NCI-H2196 (cell line): ENCODE measurements at regions not wholly inside any gene's neighbourhood (a gene's known extent, or its start where the extent isn't known, plus 50 kb on each side); places are given as distances from the start of the nearest gene placed in this dataset.

Experiments
- DNase-seq: peaks from one replicate; lab custom pipeline; 2025; ENCODE audit not compliant: unreplicated experiment; lab: John Stamatoyannopoulos, UW

DNA sequence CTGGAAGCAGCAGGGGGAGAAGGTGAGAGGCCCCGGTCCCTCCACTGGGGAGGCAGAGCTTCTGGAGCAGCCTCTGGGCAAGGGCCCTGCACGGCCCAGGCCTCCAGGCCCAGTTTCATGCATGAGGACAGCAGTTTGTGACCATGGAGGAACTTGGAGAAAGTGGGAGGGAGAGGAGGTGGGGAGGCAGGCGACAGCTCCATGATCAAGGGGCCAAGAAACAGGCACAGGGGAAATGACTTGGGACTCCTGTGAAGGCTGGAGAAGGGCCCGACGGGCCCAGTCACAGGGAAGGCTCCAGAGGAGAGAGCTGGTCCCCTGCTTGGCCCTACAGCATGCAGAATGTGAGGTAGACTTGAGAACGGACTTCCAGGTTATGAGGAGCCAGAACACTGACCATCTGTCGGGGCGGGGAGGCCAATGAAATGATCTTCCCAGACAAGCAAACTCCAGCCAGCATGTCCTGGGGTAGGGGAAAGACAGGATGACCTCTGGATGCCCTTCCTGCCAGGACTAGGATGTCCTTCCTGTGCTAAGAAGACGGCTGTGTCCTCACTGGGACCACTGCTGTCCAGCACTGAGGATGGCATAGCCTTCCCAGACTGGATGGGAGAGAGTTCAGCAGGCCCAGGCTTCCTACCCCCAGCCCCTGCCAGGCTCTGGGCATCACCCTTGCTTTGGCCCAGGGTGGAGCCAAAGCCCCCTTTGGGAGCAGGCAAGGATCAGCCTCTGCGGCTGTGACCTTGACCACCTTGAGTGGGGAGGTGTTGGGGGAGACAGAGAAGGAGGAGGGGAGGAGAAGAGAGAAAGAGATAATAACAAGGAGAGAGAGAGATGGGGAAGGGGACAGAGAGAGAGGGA lies 548.2 kb downstream of the PTPRU start:
- DNase-seq: no peak

- DNase-seq: no peak
These were observed 547.4 kb downstream of the PTPRU start for GRCh38 chr1:29783508-29784275.

DNA sequence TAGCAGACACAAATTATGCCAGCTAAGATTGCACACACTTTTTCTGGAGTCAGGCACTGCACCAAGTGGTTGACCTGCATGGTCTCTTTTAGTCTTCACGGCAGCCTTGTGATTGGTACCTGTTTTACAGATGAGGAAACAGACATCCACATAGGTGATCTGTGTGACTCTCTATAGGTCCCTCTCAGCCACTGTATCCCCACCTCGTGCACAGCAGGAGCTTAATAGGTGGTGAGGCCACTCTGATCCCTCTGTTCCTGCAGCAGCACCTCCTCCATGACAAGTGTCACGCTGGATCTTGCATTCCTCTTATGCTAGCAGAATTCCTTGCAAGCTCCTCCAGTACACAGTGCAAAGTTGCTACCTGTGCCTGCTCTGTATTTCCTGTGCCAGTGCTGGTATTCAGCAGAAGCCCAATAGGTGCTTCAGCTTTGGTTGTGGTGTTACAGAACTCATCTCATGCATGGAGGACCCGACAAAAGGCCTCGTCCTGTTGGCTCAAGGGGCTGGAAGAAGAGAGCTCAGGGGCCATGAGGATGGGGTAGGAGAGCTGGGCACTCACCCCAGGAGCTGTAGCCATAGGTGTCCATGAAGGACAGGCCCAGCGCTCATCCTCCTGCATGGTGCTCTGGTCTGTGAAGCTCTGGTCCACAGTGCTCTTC lies 546.7 kb downstream of the PTPRU start:
- DNase-seq: no peak

GRCh38 chr1:29779146-29779545 lies 542.8 kb downstream of the PTPRU start:
- no peak for DNase-seq

DNA sequence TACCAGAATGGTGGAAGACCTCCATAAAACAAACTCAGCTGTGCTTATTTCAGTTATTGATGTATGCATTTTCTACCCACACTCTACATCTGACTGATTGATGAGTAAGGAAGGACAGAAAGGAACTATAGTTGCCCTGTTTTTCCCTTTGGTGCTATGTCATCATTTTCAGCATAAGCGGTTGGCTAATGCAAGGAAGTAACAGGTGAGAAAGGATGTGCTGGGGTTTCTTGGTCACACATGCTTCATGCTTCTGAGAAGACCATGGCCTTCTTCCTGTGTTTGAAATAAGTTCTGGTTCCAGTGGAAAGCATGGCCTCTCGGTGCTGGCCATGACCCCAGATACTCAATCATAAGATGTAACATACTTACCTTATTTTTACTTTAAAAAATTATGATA lies 541.2 kb downstream of the PTPRU start:
- no peak for DNase-seq

GRCh38 chr1:29774355-29774754 lies 538.0 kb downstream of the PTPRU start:
- DNase-seq: no peak

DNA sequence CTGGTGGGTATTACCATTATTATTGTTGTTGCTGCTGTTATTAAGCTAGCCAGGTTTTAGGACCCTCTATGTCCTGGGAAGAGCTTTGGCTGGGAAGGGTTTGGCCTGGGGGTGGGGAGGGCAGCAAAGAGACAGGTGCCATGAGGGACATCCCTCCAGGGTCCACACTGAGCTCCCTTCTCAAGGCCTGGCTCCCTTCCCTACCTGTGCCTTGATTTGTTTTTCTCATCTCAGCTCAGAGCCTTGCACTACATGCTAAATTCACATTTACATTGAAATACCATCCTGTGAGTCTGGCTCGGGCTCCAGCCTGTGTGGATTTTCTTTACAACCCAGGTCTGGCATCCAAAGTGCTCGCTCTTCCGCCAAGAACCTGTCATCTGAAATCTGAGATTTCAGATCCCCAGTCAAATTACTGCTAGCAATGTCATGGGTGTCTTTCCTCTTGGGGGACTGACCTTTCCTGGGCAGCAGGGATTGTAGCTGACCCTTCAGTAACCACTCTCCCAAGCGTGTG lies 536.3 kb downstream of the PTPRU start:
- no peak for DNase-seq

GRCh38 chr1:29767769-29768425 lies 531.6 kb downstream of the PTPRU start:
- DNase-seq: no peak

DNA sequence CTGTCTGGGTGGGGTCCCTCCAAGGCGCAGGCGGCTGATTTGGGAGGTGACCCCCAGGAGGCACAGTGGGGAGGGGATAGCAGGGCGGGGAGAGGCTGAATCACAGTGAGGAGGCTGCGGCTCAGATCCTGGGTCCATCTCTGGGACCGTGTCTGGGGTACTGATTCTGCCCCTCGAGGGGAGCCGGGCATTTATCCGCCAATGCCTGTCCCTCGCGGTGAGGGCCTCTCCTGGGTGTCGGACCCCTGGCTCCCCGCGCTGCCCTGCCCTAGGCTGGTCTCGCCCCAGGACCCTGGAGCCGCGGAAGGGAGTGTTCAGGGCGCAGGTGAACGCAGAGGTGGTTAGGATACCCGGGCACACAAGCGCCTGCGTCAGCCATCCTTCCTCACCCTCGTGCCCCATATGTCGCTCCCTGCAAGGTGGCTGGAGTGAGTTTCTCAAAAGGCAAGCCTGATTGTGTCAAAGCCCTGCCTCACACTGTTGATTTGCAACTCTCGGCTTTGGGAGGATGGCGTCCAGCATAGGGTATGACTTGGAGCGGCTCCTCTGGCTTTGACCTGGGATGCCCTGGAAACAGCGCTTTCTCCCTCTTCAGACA lies 530.9 kb downstream of the PTPRU start:
- no peak for DNase-seq

- no peak for DNase-seq
These were observed 526.3 kb downstream of the PTPRU start for GRCh38 chr1:29762635-29763034.

- no peak for DNase-seq
These were observed 525.0 kb downstream of the PTPRU start for GRCh38 chr1:29761159-29761928.

GRCh38 chr1:29760067-29760564 lies 523.8 kb downstream of the PTPRU start:
- DNase-seq: no peak

DNA sequence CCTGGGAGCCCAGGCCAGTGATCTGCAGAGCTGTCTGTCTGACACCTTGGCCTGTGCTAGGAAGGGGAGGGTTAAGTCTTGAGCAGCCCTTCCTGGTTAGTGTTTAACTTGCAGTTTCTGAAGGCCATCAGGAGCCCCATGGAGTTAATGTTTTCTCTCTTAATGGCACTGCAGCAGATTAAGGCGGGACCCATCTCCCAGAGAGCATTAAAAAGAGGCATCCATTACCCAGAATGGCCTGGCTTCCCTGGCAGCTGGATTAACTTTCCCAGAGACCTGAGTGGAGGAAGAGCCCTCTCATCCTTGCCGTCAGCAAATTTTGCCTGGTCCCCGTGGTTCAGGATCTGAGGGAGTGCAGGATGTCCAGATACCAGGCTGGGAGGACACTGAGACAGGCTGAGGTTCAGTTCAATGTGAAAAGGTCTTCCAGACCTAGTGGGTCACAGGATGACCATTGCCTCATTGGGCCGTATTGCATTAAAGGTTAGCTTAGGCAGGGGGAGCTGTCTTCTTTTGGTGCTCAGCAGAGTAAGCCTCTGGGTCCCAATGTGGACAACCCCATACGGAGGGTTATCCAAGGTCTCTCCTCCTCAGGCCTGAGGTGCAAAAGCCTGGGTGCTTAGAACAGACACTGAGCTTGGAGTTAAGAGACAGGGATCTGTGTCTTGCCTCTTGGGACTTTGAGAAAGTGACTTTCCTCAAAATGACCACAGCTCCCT lies 522.6 kb downstream of the PTPRU start:
- no peak for DNase-seq

DNA sequence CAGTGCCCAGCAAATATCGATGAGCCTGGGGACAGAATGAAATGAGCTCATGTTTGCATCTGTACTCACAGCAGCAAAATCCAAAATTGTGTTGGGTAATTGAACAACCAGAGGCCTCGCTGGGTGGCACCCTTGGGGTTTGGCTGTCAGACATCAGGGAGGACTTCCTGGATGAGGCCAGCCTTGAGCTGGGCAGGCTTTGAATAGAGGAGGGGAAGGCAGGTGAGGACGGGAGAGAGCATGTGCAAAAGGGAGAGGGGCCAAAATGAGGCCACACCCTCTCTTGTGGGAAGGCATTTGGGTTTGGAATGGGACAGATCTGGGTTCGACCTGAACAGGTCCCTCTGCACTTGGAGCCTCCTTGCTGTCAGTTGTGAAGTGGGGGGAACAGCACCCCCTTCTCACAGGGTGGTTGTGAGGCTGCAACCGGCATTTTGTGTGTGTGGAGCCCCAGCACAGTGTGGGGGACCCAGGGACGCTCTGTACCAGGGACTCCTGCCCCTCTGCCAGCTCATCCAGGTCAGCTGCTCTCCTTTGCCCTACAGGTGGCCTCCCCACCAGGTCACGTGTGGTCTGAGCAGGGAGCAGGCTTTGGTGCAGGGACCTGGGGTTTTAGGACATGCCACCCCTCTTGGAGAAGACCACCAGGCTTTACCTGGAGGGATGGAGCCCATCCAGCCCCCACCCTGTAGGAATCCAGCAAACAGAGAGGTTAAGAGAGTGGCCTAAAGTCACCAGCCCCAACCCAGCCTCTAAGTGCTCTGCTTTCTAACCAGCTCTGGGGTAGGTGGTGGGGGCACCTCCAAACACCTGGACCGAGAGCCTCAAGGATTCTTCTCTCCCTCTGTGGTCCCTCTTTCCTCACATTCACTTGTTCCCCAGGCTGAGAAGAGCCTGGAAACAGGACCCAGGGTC lies 521.8 kb downstream of the PTPRU start:
- DNase-seq: no peak

DNA sequence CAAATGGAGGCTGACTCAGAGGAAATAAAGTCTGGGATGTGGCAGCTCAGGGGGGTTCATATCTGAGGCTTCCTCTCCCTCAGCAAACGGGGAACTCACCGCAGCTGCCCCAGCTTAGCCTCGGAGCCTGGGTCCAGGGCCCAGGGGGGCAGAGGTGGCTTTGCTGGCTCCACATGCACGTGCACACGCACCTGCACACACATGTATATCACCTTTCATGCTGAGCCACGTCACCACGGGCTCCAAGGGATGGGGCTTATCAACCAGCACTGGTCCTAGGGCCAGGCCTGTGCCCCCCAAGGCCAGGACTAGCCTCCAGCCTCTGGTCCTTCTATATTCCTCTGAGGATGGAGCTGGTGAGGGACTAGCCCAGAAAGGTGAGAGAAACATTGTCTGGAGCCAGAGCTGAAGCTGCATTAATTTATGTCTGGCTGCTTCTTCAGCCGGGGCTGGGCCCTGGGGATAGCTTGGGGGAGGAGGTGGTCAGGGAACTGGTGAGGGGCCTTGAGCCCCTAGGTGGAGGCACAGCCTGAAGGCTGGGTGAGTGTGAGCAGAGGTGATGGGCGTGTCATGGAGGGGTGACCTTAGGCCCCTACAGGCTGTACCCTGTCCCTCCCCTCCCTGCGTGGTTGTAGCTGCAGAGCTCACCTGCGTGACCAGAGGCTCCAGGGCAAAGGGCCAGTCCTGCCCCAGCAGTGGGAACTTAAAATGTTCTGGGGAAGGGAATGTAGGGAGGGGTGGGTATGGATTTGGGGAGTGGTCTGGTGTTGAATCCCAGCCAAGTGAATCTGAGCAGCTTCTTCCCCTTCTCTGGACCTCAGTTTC lies 520.8 kb downstream of the PTPRU start:
- no peak for DNase-seq

GRCh38 chr1:29756498-29756897 lies 520.2 kb downstream of the PTPRU start:
- DNase-seq: no peak

GRCh38 chr1:29756085-29756484 lies 519.8 kb downstream of the PTPRU start:
- DNase-seq: no peak
